CD4-positive, alpha-beta T cell treated with Interleukin-4 for 4 hours (primary cell): ENCODE measurements at regions not wholly inside any gene's neighbourhood (a gene's known extent, or its start where the extent isn't known, plus 50 kb on each side); places are given as distances from the start of the nearest gene placed in this dataset.

Source experiments
- DNase-seq: peaks from one replicate; pipeline ENCODE4 v3.0.0-alpha.2; 2020

DNA sequence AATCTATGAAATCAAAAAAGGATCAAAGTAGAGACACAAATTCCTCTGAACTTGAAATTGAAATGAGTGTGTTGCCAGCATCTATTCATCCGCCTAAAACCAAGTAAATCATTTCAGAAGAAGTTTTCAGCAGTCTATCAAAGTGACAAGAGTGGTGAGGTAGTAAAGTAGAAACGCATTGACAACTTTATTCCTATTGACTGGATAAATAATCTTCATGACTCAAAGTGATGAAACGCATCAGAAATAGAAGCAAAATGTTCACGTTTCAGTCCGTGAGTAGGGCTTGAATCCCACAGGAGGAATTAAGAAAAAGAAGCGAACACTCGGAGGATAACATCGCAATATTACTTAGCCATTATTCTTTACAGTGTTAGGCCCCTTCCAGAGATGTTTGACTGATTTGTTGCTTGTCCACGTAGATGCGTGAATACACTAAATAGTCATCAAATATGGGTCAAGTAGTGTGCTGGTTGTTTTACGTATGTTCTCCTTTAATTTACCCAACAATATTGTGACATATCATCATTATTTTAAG lies 314.4 kb downstream of the PLK2 start:
- DNase-seq = no peak

DNA sequence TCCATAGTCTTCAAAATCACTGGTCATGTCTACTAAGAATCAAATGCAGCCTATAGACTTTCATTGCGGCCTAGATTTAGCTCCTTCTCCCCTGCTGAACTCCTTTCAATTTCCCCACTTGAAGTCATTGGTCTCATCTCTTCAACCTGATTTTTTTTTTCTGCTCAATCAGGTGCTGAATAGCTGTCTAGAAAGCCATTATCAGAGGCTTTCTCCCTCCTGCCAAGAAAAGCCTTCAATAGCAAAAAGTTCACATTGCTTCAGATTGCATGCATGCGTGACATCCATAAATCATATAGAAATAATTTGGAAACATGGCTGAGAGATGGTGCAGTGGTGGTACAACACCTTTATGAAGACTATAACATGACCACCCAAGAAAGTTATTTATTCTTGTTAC lies 316.2 kb downstream of the PLK2 start:
- no peak for DNase-seq

DNA sequence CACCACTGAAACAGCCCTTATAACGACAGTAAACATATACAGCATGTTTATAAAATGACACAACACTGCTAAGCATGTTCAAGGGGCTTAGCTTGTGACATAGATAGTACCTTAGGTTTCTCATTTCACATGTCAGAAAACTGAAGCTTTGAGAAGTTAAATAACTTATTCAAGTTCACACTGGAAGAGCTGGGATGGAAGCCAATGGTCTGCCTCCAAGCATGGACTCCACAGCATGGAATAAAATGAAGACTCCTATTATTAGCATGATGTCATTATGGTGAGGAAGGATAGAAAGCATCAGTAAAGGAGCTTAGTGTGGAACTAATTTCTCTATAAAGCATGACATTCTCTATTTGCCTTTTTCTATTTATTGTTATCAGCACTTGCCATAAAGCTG lies 316.7 kb downstream of the PLK2 start:
- DNase-seq = no peak

DNA sequence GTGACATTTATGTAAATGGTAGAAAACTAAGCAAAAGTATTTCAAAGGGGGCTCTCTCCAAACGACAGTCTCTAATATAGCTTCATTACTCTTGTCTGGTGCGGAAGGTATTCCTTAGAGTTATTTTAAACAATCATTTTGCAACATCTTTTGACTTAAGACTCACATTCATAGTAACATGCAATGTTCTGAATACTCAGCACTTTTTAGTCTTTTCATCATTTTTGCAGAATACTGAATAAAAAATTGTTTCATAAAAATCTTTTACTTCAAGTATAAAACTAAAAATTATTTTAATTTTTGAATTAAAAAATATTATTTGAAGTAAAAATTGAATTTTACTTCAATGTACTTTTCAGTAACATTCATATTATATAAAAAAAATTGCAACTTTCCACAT lies 321.1 kb downstream of the PLK2 start:
- no peak for DNase-seq

DNA sequence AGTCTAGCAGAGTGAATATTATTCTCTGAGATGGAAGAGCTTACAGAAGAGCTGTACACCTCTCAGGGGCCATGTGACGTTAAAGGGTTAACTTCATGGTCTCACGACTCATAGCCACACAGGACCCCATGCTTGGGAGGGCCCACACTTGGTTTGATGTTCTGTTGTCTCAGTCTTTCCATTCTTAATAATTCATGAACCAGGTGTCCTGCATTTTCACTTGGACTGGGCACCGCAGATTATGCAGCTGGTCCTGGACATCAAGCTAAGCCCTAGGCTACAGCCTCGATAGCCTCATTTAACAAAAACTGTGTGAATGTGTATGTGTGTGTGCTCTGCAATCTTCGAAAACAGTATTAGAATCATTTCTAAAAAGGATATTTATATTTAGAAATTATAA lies 323.5 kb downstream of the PLK2 start:
- DNase-seq = no peak

DNA sequence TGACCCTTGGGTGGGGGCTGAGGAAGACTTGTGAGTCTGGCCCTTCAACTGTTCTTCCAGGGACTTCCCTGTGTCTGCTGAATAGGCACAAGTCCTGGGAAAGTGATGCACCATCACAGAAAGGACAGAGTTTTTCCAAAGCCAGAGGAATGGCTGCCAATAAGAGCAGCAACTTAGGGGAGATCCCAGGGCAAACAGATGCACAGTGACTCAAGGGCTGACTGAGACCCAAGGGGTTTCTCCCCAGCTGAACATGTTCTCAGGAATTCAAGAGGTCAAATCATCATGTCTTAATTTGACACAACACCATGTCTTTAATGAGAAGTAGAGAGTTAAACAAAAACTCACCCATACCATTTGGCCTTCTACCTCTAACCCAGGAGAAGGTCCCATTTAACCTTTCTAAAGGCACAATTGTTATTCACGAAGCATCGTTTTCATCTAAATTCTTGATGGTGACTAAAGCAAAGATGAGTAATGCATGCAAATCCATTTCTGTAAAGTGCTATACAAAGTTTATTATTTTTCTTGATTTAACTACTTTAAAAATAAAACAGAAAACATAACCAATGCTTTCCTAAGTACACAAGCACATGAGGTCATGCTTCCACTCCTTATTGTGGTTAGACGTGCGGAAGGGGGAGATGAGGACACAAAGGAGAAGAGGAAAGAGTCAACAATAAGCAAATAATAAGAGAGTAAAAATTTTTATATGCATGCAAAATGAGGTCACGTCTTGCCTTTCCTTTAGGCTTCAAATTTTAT lies 324.1 kb downstream of the PLK2 start:
- DNase-seq = no peak

DNA sequence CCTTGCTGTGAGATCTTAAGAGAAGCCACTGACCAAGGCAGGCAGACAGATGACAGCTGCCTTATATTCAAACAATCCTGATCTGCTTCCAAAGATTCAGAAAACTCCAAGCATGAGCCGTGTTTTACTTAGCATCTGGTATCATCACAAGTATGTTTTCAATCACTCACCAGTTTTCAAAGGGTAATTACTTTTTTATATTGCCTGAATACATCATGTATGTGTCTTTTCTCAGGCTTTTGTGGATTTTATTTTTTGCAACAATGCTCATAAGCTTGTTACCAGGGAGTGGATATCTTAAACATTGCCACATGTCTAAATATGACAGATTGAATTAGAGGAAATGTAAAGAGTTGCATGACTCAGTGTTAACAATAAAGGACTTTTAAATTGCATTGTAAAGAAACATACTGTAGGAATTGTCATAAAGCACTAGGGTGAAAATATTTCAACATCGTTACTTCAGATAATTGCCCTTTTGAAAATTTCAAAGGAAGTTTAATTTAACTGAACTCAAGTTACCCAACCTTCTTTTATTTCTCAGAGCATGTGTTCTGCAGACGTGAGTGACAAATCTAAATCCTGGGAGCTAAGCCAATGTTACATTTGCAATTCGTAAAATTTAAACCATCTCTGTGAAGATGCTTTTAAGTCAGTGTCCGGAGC lies 326.1 kb downstream of the PLK2 start:
- DNase-seq = no peak

DNA sequence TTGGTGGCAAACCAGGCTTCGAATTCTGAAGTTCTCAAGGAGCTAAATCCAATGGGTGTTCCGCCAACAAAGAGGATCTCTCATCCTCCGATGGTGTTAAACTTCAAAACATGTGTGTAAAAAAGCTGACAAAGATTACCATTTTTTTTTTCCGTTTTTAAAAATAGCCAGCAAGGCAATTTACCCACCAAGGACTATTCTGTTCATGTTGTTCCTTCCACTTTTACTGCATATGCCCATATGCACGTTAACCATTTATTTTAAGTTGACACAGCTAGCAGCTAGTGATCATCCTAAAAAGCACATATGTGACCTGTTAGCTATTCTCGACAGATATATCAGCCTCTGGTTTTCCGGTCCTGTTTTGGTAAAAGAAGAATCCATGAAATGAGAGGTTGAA lies 326.7 kb downstream of the PLK2 start:
- no peak for DNase-seq

DNA sequence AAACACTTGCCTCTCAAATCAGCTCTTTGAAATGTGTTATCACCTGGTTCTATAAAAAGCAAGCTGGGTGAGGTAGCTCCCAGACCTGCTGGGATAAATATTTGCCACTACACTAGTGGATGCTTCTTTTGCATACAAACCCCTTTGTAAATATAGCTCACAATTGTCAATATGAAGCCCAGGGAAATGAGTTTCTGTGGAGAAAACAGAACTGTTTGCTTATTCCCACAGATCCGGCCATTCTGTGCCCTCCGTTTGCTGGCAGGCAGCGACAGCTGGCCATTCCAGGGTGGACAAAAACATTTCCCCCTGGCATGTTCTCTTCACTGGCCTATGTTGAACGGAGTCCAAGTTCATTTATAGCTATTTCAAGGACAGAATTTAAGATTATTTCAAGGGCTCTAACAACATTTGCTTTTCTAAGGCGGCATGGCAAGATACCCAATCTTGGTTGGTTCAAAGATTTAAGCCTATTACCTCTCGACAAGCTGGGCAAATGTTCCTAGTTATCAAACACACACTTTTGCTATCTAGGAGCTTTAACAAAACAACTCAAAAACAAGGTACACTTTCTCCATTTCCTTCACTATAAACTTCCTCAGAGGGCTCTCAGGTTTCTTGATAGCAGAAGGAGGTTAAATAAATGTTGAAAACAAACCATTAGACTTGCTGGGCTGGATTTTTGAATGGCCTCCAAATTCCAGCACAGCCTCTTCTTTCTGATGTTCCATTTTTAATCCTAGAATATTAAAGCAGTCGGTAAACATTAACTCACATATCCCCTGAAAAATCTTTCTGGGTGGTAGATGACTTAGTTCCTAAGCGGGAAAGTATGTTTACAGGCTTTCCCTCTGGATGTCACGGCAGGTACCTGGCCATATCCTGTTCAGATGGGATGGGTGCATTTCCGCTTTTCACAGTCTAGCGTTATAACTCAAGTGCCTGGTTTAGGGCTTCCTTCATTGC lies 332.3 kb downstream of the PLK2 start:
- no peak for DNase-seq

DNA sequence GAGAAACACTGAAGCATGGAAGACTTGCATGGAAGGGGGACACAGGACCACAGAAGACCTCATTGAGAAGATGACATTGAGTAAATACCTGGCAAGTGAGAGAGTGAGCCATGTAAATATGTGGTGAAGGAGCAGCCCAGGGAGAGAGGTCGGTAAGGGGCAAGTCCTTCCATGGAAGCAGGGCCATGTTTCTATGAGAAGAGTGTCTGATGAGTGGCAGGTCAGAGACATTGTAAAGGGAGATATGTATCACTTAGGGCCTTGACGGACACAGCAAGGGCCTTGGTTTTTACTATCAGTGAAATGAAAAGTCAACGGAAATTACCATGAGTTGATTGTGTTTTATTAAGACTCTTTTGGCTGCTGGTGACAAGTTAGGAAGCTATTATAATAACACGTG lies 336.4 kb downstream of the PLK2 start:
- DNase-seq = no peak

DNA sequence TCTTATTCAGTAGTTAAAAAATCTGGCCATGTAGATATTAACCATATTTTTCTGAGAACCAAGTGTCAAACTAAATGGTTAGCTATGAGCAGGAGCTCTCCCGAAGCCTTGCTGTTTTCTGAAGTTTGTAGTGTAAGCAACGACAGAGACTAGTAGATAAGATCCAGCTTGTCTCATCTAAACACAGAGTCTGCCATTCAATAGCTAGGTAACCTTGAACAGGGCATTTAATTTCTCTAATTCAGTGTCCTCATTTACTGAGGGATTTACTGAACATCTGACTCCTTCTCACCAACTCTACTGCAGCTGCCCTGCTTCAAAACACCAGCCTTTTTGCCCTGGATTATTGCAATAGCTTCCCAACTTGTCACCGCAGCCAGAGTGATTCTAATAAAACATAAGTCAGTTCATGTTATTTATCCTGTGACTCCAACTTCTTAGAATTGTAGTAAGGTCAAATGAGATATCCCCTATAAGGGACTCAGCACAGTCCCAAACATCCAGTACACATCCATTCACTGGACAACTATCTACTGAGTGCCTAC lies 337.0 kb downstream of the PLK2 start:
- no peak for DNase-seq

DNA sequence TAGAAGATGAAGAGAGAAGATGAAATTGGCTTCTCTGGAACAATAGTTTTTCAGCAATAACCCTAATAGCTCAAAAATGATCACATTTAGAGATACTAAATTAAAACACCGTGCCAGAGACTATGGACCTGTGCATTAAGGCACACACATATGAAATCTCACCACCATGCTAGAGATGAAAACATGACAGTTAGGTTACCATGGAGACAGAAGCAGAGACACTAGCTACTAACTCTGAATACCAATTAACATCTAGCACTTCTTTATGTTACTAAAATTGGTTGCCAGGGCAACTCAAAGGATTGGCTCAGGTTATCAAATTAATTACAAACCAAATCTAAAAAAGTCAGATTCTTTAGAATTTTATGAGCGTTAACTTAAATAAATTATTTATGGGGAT lies 337.7 kb downstream of the PLK2 start:
- DNase-seq = no peak

DNA sequence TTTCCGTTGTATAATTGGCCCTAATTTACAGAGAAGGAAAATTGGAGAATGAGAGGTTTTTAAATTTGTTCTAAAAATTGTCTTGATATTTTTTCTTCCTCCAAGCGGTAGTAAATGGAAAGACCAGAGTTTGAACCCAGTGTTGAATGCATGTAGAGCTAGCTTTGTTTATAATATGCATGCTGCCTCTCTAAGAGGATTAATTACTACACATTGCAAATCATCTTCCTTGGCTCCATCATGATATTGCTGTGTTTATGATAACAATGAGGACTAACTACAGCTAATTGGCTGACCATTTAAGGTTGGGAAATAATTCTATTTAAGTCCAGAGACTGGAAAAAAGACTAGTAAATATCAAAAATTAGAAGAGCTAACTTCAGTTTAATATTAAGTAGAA lies 338.5 kb downstream of the PLK2 start:
- no peak for DNase-seq

DNA sequence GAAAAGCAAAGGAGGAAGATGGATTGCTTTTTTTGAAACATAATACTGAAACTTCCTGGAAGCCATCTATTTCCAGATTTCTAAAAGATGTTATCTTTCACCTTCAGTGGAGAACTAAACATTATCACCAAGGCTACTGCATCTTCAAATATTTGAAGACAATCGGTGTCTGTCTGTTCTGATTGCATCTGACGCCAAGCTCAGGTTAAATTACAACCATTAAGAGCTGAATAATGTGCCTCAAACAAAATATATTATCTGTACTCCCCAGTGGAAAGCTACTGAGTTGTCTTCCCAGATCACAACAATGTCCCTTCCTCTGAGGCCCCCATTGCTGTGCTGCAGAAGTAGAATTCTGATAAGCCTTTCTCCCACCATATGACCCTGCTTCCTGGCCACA lies 342.3 kb downstream of the PLK2 start:
- DNase-seq = no peak

DNA sequence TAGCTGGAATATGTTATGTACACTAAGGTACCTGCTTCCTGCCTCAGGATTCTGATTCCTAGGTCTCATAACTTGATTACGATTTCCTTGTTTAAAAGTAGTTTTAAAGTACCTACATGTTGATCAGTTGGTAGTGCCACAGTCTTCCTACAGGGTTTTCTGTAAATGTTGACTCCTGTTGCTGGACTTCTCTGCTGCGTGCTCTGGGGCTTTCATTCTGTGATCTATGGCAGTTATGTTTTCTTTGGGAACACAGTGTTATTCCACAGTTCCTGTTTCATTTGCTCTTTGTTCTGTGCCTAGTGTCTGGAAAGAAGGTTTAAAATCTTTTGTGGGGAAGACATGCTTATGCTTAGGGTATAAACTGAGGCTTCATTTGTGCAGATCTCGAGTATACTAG lies 343.5 kb downstream of the PLK2 start:
- DNase-seq = no peak

DNA sequence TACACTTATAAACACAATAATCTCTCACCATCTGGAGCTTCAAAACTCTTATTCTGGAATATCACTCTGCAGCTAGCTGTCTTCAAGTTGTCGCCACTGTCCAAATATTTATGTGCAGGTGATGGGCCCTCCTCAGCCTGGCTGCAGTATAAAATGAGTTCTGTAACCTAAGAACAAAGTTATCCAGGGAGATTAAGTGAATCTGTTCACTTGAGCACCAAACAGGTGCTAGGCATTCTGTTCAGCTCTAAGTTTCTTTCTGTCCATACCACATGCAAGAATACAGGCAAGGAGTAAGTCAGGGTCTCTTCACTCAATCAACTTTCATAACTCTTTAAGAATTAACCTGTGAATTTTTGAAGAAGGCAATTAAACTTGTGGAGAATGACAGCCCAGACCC lies 344.1 kb downstream of the PLK2 start:
- DNase-seq = no peak

DNA sequence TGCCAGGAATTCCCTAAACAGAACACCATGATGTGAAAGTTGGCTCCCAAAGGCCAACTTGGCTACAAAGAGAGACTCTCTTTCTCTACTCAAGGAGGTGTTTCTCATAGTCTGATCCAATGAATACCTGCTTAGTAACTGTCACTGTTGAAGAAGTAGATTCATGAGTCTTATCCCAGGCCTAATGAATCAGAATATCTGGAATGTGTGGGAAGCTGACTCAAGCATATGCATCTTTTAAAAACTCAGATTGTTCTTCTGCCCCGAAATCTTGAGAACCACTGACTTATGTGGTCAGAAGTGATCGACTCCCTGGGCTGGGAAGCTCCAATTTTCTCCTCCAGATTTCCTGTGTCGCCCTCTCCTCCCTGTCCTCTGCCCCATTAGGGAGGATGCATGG lies 345.6 kb downstream of the PLK2 start:
- no peak for DNase-seq

DNA sequence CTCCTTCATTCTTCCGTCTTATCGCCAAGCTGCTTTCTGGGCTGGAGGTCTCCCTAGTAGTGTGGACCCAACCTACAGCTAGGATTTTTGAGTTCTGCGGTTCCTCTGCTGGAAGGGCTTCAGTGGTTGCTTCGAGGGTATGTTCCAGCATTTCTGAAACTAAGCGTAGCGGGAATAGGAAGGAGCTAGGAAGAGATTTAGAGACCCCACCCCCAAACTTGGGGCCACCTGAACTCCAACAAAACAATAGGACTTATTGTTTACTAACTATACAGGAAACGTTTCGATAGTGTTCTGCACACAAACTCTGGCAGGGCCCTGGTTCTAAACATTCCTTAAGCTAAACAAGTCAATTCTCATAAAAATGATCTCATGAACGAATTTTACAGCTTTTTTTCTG lies 346.7 kb downstream of the PLK2 start:
- no peak for DNase-seq

DNA sequence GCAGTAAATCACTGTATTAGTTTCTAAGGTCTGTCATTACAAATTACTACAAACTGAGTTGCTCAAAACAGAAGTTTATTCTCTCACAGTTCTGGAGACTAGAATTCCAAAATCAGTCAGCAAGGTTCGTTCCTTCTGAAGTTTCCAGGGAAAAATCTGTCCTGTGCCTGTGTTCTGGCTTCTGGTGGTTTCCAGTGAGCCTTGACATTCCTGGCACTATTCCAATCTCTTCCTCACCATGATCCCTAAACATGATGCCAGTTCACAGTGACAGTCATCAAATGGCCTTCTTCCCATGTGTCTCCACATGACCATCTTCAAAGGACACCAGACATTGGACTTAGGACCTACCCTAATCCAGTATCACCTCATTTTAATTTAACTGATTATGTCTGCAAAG lies 351.4 kb downstream of the PLK2 start:
- no peak for DNase-seq

DNA sequence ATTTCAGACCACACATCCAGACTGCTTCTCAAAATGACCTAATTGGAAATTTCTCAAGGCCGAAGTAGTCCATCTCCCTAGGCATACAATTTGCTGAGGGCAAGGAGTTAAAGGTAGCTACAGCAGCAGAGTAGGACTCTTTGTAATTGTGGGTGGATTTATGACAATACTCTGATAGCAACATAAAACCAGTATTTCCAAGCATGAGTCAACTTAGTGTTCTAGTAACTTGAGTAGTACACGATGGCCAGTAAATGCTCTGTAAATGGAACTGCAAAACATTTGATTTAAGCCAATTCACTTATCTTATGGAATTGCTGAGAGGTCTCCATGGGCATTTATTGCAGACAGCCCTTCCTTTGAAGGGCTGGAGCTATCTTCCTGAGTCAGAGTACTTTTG lies 352.2 kb downstream of the PLK2 start:
- DNase-seq = no peak

DNA sequence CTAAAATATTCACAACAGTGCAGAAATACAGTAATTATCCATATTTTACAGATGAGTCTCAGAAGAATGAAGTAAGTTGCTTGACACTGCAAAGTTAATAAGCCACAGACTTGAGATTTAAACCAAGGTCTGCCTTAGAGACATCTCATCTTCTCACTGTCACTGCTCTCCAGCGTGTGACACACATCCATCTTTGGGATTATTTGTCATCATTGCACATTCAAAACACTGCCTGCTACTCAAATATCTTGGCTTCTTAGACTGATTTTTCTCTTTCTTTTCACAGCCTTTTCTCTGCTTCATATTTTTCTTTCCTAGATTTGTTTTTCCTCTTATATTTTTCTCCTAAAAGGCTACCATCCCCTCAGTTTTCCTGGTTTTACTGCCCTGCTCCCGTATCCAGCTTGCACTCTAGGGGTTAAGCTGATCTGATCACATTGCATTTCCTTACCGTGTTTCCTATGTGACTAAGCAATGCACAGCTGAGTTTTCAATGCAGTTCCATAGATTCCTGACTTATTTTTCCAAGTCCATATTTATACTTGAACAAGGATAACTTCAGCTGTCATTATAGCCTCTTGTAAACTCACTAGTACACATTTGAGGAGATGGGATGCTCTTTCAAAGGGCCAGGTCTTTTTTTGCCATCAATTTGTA lies 353.0 kb downstream of the PLK2 start:
- no peak for DNase-seq

DNA sequence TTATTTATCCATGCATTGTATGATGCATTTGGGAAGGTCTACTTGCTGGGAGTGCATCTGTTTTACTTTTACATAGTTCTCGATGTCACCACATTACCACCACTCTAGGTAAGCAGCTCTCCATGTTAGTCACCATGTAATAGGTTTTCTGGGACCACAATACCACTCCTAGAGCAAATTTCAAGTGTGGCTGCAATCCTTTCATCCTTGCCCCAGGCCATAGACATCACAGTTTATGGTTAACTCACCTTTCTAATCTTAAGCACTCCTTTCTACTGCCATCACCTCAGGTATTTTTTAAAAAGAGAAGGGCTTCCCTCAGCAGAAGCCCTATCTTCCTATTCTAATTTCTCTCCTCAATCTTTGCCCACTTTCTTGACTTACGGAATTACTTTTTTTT lies 354.1 kb downstream of the PLK2 start:
- no peak for DNase-seq

DNA sequence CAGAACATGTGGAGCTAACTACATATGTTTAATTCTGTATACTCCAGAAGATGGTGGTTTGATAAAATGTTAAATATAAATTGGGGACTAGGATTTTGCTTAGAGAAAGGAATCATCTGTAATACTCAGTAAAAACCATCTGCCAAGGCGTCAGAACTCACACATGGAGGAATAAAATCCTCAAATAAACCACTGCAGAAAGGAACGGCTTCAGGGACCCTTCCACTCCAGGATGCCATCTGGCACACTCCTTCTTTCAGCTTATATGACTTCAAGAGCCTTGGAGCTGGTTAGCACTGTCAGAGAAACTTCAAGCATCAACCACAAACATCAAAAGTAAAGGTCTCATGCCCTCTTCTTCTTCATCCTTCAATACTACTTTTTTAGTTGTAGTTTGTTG lies 360.6 kb downstream of the PLK2 start:
- no peak for DNase-seq
